IPS-NIHi7 (cell line): ENCODE measurements at regions not wholly inside any gene's neighbourhood (a gene's known extent, or its start where the extent isn't known, plus 50 kb on each side); places are given as distances from the start of the nearest gene placed in this dataset.
"Not testable (repeated sequence)": the region's sequence is repeated elsewhere in the genome, so short reads cannot be mapped to it uniquely, and the experiment has no call there.

ENCODE experiments used
- DNase-seq: peaks from one replicate; pipeline ENCODE4 v3.0.0; 2012; ENCODE audit warnings: mixed read lengths; ENCODE audit errors: extremely low spot score

- not testable (repeated sequence) for DNase-seq
These were observed 123.9 kb downstream of the MREG start for GRCh38 chr2:215889240-215889969.

DNA sequence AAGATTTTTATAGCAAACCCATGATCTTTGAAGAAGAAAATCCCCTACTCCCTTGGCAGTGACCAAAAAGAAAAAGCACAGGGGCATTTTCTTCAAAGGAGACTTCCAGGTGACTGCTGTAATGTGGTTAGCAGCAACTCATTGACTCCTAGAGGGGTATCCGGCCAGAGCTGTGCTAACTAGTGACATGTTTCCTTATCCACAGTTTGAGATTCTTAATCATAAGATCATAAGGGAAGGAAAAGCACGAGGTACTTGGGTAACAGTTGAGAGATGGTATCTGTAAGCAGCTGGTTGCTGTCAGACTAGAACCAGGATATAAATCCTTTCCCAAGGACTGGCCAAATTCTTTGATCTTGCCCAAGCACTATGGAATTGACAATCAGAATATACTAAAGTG, 124.7 kb downstream of the MREG start:
- DNase-seq = no peak

GRCh38 chr2:215887303-215887702, 126.0 kb downstream of the MREG start:
- DNase-seq = no peak

GRCh38 chr2:215886022-215886421, 127.3 kb downstream of the MREG start:
- DNase-seq = no peak

- DNase-seq = no peak
These were observed 127.8 kb downstream of the MREG start for GRCh38 chr2:215885536-215885935.

GRCh38 chr2:215884451-215885087, 128.8 kb downstream of the MREG start:
- no peak for DNase-seq

DNA sequence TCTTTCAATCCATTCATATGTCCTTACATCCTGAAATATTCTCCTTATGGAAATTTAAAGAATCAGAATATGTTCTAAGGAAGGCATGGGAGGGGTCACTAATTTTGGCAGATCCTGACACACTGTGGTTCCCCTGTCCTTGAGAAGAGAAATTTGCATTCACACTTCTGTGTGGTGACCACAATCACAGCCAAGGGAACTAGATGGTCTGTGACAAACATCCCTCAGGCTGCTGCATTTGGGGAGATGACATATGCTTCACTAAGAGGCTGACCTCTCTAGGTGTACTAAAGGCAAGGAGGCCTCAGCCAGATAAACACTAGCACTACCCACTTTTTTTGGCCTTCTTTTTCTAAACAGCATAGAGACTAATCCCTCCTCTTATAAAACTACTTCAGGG, 129.6 kb downstream of the MREG start:
- no peak for DNase-seq

- no peak for DNase-seq
These were observed 130.7 kb downstream of the MREG start for GRCh38 chr2:215882689-215883088.

DNA sequence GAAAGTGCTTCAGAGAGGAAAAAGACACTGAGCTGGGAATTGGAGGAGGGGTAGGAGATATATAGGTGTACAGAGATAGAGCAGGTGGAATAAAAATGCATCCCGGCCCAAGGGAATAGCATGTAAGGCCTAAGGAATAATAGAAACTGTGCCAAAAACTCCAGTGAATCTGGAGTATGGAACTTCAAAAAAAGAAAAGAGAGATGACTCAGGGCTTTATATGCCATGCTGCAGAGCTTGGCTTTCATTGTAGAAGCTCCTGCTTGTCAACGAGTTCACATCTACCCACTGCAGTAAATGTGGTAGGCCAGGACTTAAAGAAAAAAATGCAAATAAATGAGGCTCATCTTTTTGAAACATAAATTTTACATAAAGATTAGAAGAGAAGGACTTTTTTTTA, 131.8 kb downstream of the MREG start:
- no peak for DNase-seq

DNA sequence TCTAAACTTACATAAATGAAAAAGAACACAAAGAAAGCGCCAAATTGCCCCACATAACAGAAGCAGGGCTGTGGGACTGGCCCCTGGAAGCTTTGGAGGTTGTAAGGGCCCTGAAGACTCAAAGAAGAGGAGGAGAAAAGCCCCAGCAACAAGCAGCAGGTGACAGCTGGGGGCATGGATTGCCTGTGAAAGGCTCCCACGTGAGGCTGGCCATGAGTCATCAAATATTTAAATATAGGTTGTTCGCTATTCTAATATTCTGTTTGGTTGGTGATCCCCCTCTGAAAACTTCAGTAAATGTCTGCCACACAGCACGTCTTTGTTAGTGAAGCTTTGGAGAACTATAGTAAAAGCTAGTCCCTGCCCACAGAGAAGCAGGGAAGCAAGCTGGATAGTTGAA, 132.4 kb downstream of the MREG start:
- DNase-seq = no peak

DNA sequence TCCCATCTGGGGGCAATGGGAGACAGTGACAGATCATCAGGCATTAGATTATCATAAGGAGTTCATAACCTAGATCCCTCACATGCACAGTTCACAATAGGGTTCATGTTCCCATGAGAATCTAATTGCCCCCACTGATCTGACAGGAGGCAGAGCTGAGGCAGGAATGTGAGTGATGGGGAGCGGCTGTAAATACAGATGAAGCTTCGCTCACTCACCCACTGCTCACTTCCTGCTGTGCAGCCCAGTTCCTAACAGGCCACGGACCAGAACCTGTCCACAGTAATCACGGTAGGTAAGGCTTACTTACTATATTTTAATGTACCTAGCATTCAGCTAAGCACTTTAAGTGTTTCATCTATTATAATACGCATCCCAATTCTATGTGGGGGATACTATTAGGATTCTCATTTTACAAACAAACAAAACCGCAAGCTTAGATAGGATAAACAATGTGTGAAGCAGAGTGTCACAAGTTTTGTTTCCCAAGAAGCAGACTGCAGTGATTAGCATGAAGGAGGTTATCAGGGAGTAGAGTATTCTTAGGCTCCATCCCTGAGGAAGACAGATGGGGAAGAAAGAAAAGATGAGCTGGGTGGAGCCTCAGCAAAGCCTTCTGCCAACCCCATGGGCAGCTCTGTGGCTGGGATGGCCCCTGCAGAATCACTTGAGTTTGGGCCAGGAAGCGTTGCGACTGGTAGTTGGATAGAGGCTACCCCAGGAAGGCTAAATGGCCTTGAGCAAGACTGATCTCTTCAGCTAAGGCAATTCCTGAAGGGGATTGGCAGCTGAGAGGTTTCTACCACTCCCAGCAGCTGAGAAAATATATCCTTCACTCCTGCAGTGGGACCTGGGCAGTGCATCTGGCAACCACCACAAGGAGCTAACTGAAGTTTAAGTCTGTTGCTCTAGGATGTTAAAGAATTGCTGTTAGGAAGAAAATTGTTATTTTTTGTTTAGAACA, 133.1 kb downstream of the MREG start:
- no peak for DNase-seq

- DNase-seq = no peak
These were observed 134.0 kb downstream of the MREG start for GRCh38 chr2:215879331-215879730.

DNA sequence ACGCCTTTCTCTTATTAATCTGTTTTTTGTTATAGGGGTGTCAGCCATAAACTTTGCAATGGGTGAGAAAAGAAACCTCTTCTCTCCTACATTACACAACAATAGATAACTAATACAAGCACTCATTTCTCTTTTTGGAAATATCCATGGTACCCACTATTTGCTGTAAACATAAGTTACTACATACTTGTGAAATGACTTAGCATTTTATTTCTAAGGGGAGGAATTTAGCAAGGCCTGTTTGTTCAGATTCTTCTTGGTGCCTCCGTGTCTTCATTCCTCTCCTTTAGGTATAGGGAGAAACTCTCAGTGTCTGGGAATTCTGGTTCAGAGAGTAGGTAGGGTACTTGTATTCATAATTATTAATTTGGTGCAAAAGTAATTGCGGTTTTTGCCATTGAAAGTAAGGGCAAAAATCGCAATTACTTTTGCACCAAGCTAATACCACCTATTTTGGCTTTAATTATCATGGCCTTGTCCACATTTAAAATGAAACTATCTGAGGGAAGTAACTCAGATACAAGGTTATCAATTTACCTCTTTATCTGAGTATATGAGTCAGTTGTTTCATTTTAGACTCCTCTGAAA, 134.8 kb downstream of the MREG start:
- DNase-seq = no peak

DNA sequence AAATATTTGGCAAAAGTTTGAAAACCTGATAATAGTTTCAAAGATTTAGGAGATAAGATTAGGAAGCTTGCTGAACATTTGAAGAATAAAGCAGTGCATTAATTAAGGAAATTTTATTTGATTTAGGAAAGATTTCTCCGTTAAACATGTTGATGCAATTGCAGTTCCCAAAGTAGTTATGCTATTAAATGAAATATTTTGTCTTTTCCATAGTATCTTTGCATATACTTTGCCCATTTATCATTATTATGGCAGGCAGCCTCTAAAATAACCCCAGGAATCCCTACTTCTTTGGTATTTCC, 136.5 kb downstream of the MREG start:
- no peak for DNase-seq

- no peak for DNase-seq
These were observed 137.0 kb downstream of the MREG start for GRCh38 chr2:215876139-215876936.

DNA sequence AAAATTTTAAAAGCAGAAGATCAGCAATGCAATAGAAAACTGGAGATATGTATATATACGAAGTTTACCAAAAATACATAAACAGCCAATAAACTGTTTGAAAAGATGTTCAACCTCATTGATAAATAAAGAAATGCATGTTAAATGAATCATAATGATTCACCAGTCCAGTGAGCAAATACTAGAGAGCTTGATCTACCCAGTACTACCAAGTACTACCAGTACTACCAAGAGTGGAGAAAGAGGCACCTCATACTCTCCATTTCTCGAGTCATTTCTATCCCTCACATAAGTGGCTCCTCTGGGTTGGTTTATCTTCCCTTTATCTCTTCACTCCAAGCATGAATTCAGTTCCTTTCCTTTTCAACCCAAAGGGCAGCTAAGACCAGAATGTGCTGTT, 138.9 kb downstream of the MREG start:
- no peak for DNase-seq

- DNase-seq = peak; percentile 61
These were observed 142.4 kb downstream of the MREG start for GRCh38 chr2:215870986-215871385.

GRCh38 chr2:215870088-215870490, 143.3 kb downstream of the MREG start:
- no peak for DNase-seq

DNA sequence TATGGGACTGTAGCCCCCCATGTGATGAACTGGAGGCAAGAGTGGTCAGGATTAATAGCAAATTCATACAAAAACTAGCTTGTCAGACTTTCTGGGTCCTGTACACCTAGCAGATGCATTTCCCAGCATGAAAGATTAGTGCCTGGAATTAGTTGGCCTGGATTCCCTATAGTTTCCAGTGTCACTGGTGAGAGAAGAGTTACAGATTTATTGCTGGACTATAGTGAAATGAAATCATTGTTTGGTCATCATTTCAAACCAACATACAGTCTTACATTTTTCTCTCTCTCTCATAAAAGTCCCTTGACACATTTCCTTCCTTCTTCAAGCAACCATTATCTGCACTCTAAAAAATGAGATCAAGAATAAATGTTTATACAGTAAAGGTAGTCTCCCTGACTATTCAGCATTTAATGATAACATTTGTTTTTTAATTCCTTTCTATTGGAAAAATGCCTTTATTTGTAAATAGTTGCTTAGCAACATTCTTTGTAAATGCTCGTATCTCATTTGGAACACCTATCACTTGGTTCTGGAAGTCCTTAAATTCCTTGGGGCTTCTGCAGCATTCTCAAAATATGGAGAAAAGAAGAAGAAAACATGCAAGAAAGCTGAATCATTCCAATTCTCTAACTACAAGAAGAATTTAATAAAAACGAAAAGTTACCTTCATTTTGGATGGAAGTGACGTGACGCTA, 144.4 kb downstream of the MREG start:
- no peak for DNase-seq

GRCh38 chr2:215866606-215867005, 146.7 kb downstream of the MREG start:
- DNase-seq = no peak

DNA sequence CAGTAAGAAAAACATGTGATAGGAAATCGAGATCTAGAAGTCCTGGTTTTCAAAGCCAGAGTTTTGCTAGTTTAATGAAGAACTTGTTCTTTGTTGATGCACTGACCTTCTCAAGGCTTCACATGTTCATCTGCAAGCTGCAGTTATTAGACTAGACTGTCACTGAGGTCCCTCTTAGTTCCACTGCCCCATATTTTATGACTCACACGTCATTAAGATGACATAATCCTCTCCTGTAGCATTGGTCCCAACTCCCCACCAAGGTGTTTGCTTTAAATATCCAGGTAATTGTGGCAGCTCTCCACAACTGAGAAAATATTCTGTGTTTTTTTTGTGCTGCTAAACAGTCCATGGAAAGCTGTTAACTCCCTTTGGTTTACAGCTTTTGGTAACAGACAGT, 149.7 kb downstream of the MREG start:
- no peak for DNase-seq
